SU-DHL-6 (cell line): ENCODE measurements at regions not wholly inside any gene's neighbourhood (a gene's known extent, or its start where the extent isn't known, plus 50 kb on each side); places are given as distances from the start of the nearest gene placed in this dataset.

Experiments
- H2AFZ ChIP-seq: fragments of 200-600 bp; sonication (generic); 2 replicates; pipeline ENCODE4 v1.6.1; 2014; ENCODE audit warnings: low read depth, mild to moderate bottlenecking, moderate library complexity, mixed read lengths, antibody characterized with exemption, low read length; ENCODE audit not compliant: severe bottlenecking
- H3F3A ChIP-seq: fragments of 200-600 bp; shearing (Covaris generic); 2 replicates; pipeline ENCODE4 v1.6.0; 2016; ENCODE audit warnings: antibody characterized with exemption, mild to moderate bottlenecking; ENCODE audit not compliant: insufficient read depth
- H3K27ac ChIP-seq: fragments of 200-600 bp; sonication (generic); 2 replicates; pipeline ENCODE4 v1.5.1; 2016; ENCODE audit warnings: low read depth, mild to moderate bottlenecking, low read length, moderate library complexity, mixed read lengths
- H3K27me3 ChIP-seq: fragments of 200-600 bp; sonication (generic), shearing (Covaris generic); 2 replicates; pipeline ENCODE4 v1.6.0; 2014; ENCODE audit warnings: mild to moderate bottlenecking, low read length
- H3K36me3 ChIP-seq: fragments of 200-600 bp; sonication (generic); 2 replicates; pipeline ENCODE4 v1.6.1; 2014; ENCODE audit warnings: mild to moderate bottlenecking, low read length, mixed read lengths
- H3K4me2 ChIP-seq: fragments of 300-600, 200-600 bp; shearing (Covaris generic), sonication (generic); 2 replicates; pipeline ENCODE4 v1.6.0; 2014; ENCODE audit warnings: low read length, low read depth, mild to moderate bottlenecking; ENCODE audit not compliant: poor library complexity, severe bottlenecking
- H3K4me3 ChIP-seq: fragments of 200-600 bp; sonication (generic); 2 replicates; pipeline ENCODE4 v1.5.1; 2014; ENCODE audit warnings: antibody characterized with exemption, low read length, mild to moderate bottlenecking, mixed read lengths; ENCODE audit not compliant: insufficient read depth, poor library complexity, severe bottlenecking
- H3K79me2 ChIP-seq: fragments of 200-600 bp; sonication (generic); 2 replicates; pipeline ENCODE4 v1.6.1; 2014; ENCODE audit warnings: mild to moderate bottlenecking, low read length, moderate library complexity; ENCODE audit not compliant: insufficient read depth
- H3K9ac ChIP-seq: fragments of 200-600 bp; sonication (generic); 2 replicates; pipeline ENCODE4 v1.7.0; 2014; ENCODE audit warnings: mild to moderate bottlenecking, low read length
- H3K9me2 ChIP-seq: fragments of 200-600 bp; sonication (generic); replicated peaks from 2 replicates; pipeline ENCODE4 v1.6.1; 2014; ENCODE audit warnings: low read length; ENCODE audit not compliant: insufficient read depth
- H3K9me3 ChIP-seq: fragments of 200-600 bp; sonication (generic); 2 replicates; pipeline ENCODE4 v1.6.1; 2014; ENCODE audit warnings: low read length, mixed read lengths; ENCODE audit not compliant: insufficient read depth
- H4K20me1 ChIP-seq: fragments of 200-600 bp; sonication (generic); 2 replicates; pipeline ENCODE4 v1.6.1; 2014; ENCODE audit warnings: low read depth, mild to moderate bottlenecking, antibody characterized with exemption, low read length, moderate library complexity, mixed read lengths
- CTCF ChIP-seq: fragments of 200-600 bp; sonication (generic); IDR thresholded peaks from one replicate; pipeline ENCODE4 v1.5.1; 2017; ENCODE audit warnings: antibody characterized with exemption, mild to moderate bottlenecking, low read length, moderate library complexity; ENCODE audit not compliant: insufficient read depth, poor library complexity, severe bottlenecking
- EZH2phosphoT487 ChIP-seq: fragments of 200-600 bp; sonication (generic), shearing (Covaris generic); conservative IDR thresholded peaks from 2 replicates; pipeline ENCODE4 v1.6.1; 2018; ENCODE audit warnings: mild to moderate bottlenecking, antibody characterized with exemption, low read length, moderate library complexity, mixed read lengths

GRCh38 chr3:25038922-25039321 lies 389.1 kb upstream of the RARB start:
- Histone ChIP-seq H3K9ac (no peak overlapping the region), H3F3A (no peaks in the 10 kb centered on the region), H3K27me3 (no peaks in the 10 kb centered on the region), H3K9me2 (no peaks in the 10 kb centered on the region), H3K27ac (no peak overlapping the region), H3K36me3 (no peaks in the 10 kb centered on the region), H4K20me1 (no peaks in the 10 kb centered on the region), H3K9me3 (no peaks in the 10 kb centered on the region), H2AFZ (no peak overlapping the region), H3K4me3 (no peak overlapping the region), H3K79me2 (no peaks in the 10 kb centered on the region), H3K4me2 (no peak overlapping the region)
- TF ChIP-seq CTCF, result no peak
- no peak for TF ChIP-seq EZH2phosphoT487

GRCh38 chr3:25040748-25041147 lies 387.3 kb upstream of the RARB start:
- no peaks in the 10 kb centered on the region for H4K20me1 ChIP-seq
- no peaks in the 10 kb centered on the region for H3K27me3 ChIP-seq
- no peak overlapping the region for H3K4me2 ChIP-seq
- no peak overlapping the region for H3K9ac ChIP-seq
- H2AFZ ChIP-seq, result no peak overlapping the region
- H3F3A ChIP-seq, result no peaks in the 10 kb centered on the region
- no peaks in the 10 kb centered on the region for H3K36me3 ChIP-seq
- no peak overlapping the region for H3K4me3 ChIP-seq
- no peaks in the 10 kb centered on the region for H3K9me2 ChIP-seq
- H3K79me2 ChIP-seq, result no peaks in the 10 kb centered on the region
- no peaks in the 10 kb centered on the region for H3K9me3 ChIP-seq
- no peak overlapping the region for H3K27ac ChIP-seq
- TF ChIP-seq EZH2phosphoT487, result no peak
- TF ChIP-seq CTCF, result no peak

GRCh38 chr3:25041871-25042584 lies 386.0 kb upstream of the RARB start:
- Histone ChIP-seq H3K9me3 (no peaks in the 10 kb centered on the region), H3F3A (no peaks in the 10 kb centered on the region), H3K36me3 (no peaks in the 10 kb centered on the region), H3K4me2 (no peak overlapping the region), H3K9ac (no peak overlapping the region), H3K79me2 (no peaks in the 10 kb centered on the region), H4K20me1 (no peaks in the 10 kb centered on the region), H3K4me3 (no peak overlapping the region), H2AFZ (no peak overlapping the region), H3K9me2 (no peaks in the 10 kb centered on the region), H3K27me3 (no peaks in the 10 kb centered on the region), H3K27ac (no peak overlapping the region)
- TF ChIP-seq CTCF (no peak), EZH2phosphoT487 (no peak)
